ENCODE measurements at regions not wholly inside any gene's neighbourhood (a gene's known extent, or its start where the extent isn't known, plus 50 kb on each side); places are given as distances from the start of the nearest gene placed in this dataset.

DNA sequence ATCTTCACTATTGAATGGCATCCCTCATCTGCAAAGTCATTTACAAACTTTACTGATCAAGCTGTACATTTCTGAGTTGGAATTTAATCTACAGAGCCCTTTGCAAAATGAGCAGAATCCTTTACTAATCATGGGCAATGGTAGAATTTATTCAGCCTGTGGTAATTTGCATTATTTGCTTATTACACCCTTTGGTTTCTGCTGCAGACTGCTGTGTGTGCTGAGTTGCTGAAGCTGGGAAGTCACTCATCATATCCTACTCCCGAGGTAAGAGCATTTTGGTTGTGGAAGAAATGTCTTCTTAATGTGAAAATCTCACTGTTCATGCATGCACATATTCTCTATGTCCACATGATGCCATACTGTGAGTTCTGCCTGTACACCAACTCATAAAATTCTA is 357.4 kb upstream of the SLC39A10 start:
- H3K4me2 ChIP-seq (ENCODE audit: control insufficient read depth, insufficient read depth) = no peak overlapping the region
- H3K36me3 ChIP-seq (ENCODE audit: control insufficient read depth in 2 of 2, insufficient read depth in 2 of 2, low read length in 1 of 2) = no peaks in the 10 kb centered on the region
- POLR2A ChIA-PET = no interaction called here
- no peaks in the 10 kb centered on the region for H4K20me1 ChIP-seq (ENCODE audit: control insufficient read depth, insufficient read depth)
- FAIRE-seq (no peak), DNase-seq (ENCODE audit: low read depth, low spot score) (no peak), ATAC-seq (no peak)
- WGBS (ENCODE audit: insufficient coverage, insufficient replicate concordance, low lambda C conversion rate, missing lambda C conversion rate) = 0% methylated on average over 1 of the region's 1 CpG
- SMC1A ChIA-PET (ENCODE audit: uncharacterized antibody, unreplicated experiment) = interaction anchor here (1.7 kb wide), 1 partner anchor 20 kb away, joined by 3 read pairs; no protein-coding TSS in a partner anchor
- H3K4me3 ChIP-seq = no peak overlapping the region
- H3K4me1 ChIP-seq (ENCODE audit: control insufficient read depth, insufficient read depth, low read length) = no peaks in the 10 kb centered on the region
- BruUV-seq (replicated peaks) = no TSS peak
- no peaks in the 10 kb centered on the region for H3K79me2 ChIP-seq (ENCODE audit: control insufficient read depth, insufficient read depth, low read length)
- H2AFZ ChIP-seq (ENCODE audit: control insufficient read depth, low read depth, low read length) = no peak overlapping the region
- TF ChIP-seq TCF3 (IDR thresholded peaks at IDR 0.05; ENCODE audit: borderline replicate concordance, insufficient read depth, low read depth, low read length) (no peak), BMI1 (IDR thresholded peaks at IDR 0.05; ENCODE audit: borderline replicate concordance) (no peak), RCOR1 (conservative IDR thresholded peaks at IDR 0.05; ENCODE audit: low read depth, low read length) (no peak), ETV6 (conservative IDR thresholded peaks at IDR 0.05 in 1 of 2, IDR thresholded peaks at IDR 0.05 in 1 of 2; ENCODE audit: borderline replicate concordance in 1 of 2, low read depth in 1 of 2) (no peak), MYC (IDR thresholded peaks at IDR 0.05; ENCODE audit: insufficient read depth, insufficient read length, insufficient replicate concordance, low read length, severe bottlenecking) (no peak), EGR1 (IDR thresholded peaks at IDR 0.05; ENCODE audit: borderline replicate concordance in 1 of 2, low read depth in 2 of 2, low read length in 2 of 2) (no peak), MTA3 (IDR thresholded peaks at IDR 0.05; ENCODE audit: borderline replicate concordance, low read length) (no peak), EED (IDR thresholded peaks at IDR 0.05; ENCODE audit: low read depth) (no peak), PAX5 (IDR thresholded peaks at IDR 0.05; ENCODE audit: borderline replicate concordance, low read depth, low read length) (no peak), NRF1 (conservative IDR thresholded peaks at IDR 0.05; ENCODE audit: low read depth, low read length) (no peak), HDGF (IDR thresholded peaks at IDR 0.05) (no peak), CHD2 (IDR thresholded peaks at IDR 0.05; ENCODE audit: borderline replicate concordance, low read depth, low read length) (no peak), TCF7 (IDR thresholded peaks at IDR 0.05; ENCODE audit: borderline replicate concordance) (no peak), NR2C1 (IDR thresholded peaks at IDR 0.05) (no peak)
- TF ChIP-seq, protein P1, sequence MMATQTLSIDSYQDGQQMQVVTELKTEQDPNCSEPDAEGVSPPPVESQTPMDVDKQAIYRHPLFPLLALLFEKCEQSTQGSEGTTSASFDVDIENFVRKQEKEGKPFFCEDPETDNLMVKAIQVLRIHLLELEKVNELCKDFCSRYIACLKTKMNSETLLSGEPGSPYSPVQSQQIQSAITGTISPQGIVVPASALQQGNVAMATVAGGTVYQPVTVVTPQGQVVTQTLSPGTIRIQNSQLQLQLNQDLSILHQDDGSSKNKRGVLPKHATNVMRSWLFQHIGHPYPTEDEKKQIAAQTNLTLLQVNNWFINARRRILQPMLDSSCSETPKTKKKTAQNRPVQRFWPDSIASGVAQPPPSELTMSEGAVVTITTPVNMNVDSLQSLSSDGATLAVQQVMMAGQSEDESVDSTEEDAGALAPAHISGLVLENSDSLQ (IDR thresholded peaks at IDR 0.05) = no peak
- TF ChIP-seq, protein P2, sequence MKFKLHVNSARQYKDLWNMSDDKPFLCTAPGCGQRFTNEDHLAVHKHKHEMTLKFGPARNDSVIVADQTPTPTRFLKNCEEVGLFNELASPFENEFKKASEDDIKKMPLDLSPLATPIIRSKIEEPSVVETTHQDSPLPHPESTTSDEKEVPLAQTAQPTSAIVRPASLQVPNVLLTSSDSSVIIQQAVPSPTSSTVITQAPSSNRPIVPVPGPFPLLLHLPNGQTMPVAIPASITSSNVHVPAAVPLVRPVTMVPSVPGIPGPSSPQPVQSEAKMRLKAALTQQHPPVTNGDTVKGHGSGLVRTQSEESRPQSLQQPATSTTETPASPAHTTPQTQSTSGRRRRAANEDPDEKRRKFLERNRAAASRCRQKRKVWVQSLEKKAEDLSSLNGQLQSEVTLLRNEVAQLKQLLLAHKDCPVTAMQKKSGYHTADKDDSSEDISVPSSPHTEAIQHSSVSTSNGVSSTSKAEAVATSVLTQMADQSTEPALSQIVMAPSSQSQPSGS (IDR thresholded peaks at IDR 0.05; ENCODE audit: low read length) = no peak
- TF ChIP-seq, protein P3, sequence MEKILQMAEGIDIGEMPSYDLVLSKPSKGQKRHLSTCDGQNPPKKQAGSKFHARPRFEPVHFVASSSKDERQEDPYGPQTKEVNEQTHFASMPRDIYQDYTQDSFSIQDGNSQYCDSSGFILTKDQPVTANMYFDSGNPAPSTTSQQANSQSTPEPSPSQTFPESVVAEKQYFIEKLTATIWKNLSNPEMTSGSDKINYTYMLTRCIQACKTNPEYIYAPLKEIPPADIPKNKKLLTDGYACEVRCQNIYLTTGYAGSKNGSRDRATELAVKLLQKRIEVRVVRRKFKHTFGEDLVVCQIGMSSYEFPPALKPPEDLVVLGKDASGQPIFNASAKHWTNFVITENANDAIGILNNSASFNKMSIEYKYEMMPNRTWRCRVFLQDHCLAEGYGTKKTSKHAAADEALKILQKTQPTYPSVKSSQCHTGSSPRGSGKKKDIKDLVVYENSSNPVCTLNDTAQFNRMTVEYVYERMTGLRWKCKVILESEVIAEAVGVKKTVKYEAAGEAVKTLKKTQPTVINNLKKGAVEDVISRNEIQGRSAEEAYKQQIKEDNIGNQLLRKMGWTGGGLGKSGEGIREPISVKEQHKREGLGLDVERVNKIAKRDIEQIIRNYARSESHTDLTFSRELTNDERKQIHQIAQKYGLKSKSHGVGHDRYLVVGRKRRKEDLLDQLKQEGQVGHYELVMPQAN (conservative IDR thresholded peaks at IDR 0.05) = no peak
- TF ChIP-seq, protein P4, sequence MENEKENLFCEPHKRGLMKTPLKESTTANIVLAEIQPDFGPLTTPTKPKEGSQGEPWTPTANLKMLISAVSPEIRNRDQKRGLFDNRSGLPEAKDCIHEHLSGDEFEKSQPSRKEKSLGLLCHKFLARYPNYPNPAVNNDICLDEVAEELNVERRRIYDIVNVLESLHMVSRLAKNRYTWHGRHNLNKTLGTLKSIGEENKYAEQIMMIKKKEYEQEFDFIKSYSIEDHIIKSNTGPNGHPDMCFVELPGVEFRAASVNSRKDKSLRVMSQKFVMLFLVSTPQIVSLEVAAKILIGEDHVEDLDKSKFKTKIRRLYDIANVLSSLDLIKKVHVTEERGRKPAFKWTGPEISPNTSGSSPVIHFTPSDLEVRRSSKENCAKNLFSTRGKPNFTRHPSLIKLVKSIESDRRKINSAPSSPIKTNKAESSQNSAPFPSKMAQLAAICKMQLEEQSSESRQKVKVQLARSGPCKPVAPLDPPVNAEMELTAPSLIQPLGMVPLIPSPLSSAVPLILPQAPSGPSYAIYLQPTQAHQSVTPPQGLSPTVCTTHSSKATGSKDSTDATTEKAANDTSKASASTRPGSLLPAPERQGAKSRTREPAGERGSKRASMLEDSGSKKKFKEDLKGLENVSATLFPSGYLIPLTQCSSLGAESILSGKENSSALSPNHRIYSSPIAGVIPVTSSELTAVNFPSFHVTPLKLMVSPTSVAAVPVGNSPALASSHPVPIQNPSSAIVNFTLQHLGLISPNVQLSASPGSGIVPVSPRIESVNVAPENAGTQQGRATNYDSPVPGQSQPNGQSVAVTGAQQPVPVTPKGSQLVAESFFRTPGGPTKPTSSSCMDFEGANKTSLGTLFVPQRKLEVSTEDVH (IDR thresholded peaks at IDR 0.05; ENCODE audit: low read depth, partially characterized antibody) = no peak
- in situ Hi-C loops (cut with MboI) (no loop called here), intact Hi-C loops (cut with micrococcal nuclease; ENCODE audit: unreplicated experiment) (no loop called here)
- CTCF ChIA-PET = no interaction called here
- no peaks in the 10 kb centered on the region for H3K9me3 ChIP-seq (replicated peaks; ENCODE audit: control insufficient read depth, insufficient read depth, low read length)
- RAD21 ChIA-PET (ENCODE audit: unreplicated experiment) = interaction anchor here (1.0 to 1.1 kb wide), 2 partner anchors 20 to 22 kb away, joined by 3 read pairs; no protein-coding TSS in a partner anchor
- H3K9ac ChIP-seq (ENCODE audit: control insufficient read depth, insufficient read depth, low read length) = no peak overlapping the region
- no peak overlapping the region for H3K27ac ChIP-seq (ENCODE audit: control insufficient read depth, insufficient read depth)
- H3K27me3 ChIP-seq (replicated peaks in 1 of 2; ENCODE audit: control insufficient read depth in 2 of 2, insufficient read depth in 2 of 2, low read length in 1 of 2) = no peaks in the 10 kb centered on the region; a peak in 1 of 4 replicates

Measured in GM12878 (cell line).